Tibial nerve (tissue), 3 donors: ENCODE measurements at regions not wholly inside any gene's neighbourhood (a gene's known extent, or its start where the extent isn't known, plus 50 kb on each side); places are given as distances from the start of the nearest gene placed in this dataset.

Source experiments
- POLR2A ChIP-seq, 2 donors: fragments of 450-650 bp; IDR thresholded peaks; one replicate each; pipeline ENCODE4 v1.6.1; 2017; ENCODE audit warnings: antibody characterized with exemption in 2 of 2, mild to moderate bottlenecking in 2 of 2, moderate library complexity in 2 of 2
- TF ChIP-seq, protein P1 (sequence below), 5 experiments: fragments of 200-600 bp in 3 of 5; fragments of 450-650 bp in 2 of 5; sonication (generic) in 3 of 5; IDR thresholded peaks; one replicate each; pipeline ENCODE4 v1.5.1; 2016 to 2019; ENCODE audit warnings: antibody characterized with exemption in 5 of 5, mild to moderate bottlenecking in 3 of 5, moderate library complexity in 2 of 5

DNA sequence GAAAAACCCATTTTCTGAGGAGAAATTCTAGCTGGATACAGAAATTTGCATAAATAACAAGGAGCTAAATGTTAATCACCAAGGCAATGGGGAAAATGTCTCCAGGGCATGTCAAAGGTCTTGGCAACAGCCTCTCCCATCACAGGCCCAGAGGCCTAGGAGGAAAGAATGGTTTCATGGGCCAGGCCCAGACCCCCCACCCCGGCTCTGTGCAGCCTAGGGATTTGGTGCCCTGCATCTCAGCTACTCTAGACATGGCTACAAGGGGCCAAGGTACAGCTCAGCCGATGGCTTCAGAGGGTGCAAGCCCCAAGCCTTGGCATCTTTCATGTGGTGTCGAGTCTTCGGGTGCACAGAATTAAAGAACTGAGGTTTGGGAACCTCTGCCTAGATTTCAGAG is 321.2 kb upstream of the ID4 start:
- TF ChIP-seq, protein P1, sequence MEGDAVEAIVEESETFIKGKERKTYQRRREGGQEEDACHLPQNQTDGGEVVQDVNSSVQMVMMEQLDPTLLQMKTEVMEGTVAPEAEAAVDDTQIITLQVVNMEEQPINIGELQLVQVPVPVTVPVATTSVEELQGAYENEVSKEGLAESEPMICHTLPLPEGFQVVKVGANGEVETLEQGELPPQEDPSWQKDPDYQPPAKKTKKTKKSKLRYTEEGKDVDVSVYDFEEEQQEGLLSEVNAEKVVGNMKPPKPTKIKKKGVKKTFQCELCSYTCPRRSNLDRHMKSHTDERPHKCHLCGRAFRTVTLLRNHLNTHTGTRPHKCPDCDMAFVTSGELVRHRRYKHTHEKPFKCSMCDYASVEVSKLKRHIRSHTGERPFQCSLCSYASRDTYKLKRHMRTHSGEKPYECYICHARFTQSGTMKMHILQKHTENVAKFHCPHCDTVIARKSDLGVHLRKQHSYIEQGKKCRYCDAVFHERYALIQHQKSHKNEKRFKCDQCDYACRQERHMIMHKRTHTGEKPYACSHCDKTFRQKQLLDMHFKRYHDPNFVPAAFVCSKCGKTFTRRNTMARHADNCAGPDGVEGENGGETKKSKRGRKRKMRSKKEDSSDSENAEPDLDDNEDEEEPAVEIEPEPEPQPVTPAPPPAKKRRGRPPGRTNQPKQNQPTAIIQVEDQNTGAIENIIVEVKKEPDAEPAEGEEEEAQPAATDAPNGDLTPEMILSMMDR (IDR thresholded peaks at IDR 0.05): no peak
- TF ChIP-seq POLR2A (IDR thresholded peaks at IDR 0.05): no peak
